ENCODE measurements at regions not wholly inside any gene's neighbourhood (a gene's known extent, or its start where the extent isn't known, plus 50 kb on each side); places are given as distances from the start of the nearest gene placed in this dataset.

- Histone ChIP-seq H3K27me3 (no peaks in the 10 kb centered on the region), H3K9me3 (no peaks in the 10 kb centered on the region), H3K27ac (no peak overlapping the region), H3K4me1 (peaks cover 0 to 4% of the 10 kb centered on the region in 2 donors), H3K4me3 (no peak overlapping the region), H3K36me3 (no peaks in the 10 kb centered on the region)
- DNase-seq (ENCODE audit: low spot score in 2 of 2), result no peak
- TF ChIP-seq CTCF (IDR thresholded peaks at IDR 0.05), result no peak
- intact Hi-C loops (cut with DNase I), result no loop called here
Measured at GRCh38 chr6:144415014-144415413, 129.9 kb downstream of the UTRN start.

GRCh38 chr6:144415835-144416237 lies 130.7 kb downstream of the UTRN start:
- TF ChIP-seq CTCF (IDR thresholded peaks at IDR 0.05), result no peak
- Histone ChIP-seq H3K27ac (no peak overlapping the region), H3K9me3 (no peaks in the 10 kb centered on the region), H3K36me3 (no peaks in the 10 kb centered on the region), H3K27me3 (no peaks in the 10 kb centered on the region), H3K4me1 (peaks cover 0 to 4% of the 10 kb centered on the region in 2 donors), H3K4me3 (no peak overlapping the region)
- no peak for DNase-seq (ENCODE audit: low spot score in 2 of 2)
- intact Hi-C loops (cut with DNase I), result no loop called here

- no peaks in the 10 kb centered on the region for H3K27me3 ChIP-seq
- TF ChIP-seq CTCF (IDR thresholded peaks at IDR 0.05), result no peak
- no peak overlapping the region for H3K4me3 ChIP-seq
- peaks cover 0 to 4% of the 10 kb centered on the region in 2 donors for H3K4me1 ChIP-seq
- H3K36me3 ChIP-seq, result no peaks in the 10 kb centered on the region
- intact Hi-C loops (cut with DNase I), result no loop called here
- DNase-seq (ENCODE audit: low spot score in 2 of 2), result no peak
- H3K9me3 ChIP-seq, result no peaks in the 10 kb centered on the region
- no peak overlapping the region for H3K27ac ChIP-seq
Measured at GRCh38 chr6:144416244-144416643, 131.1 kb downstream of the UTRN start.

GRCh38 chr6:144416773-144417172 lies 131.6 kb downstream of the UTRN start:
- intact Hi-C loops (cut with DNase I), result no loop called here
- Histone ChIP-seq H3K4me1 (peaks cover 0 to 4% of the 10 kb centered on the region in 2 donors), H3K27me3 (no peaks in the 10 kb centered on the region), H3K27ac (no peak overlapping the region), H3K36me3 (no peaks in the 10 kb centered on the region), H3K4me3 (no peak overlapping the region), H3K9me3 (no peaks in the 10 kb centered on the region)
- DNase-seq (ENCODE audit: low spot score in 2 of 2), result no peak
- TF ChIP-seq CTCF (IDR thresholded peaks at IDR 0.05), result no peak

DNA sequence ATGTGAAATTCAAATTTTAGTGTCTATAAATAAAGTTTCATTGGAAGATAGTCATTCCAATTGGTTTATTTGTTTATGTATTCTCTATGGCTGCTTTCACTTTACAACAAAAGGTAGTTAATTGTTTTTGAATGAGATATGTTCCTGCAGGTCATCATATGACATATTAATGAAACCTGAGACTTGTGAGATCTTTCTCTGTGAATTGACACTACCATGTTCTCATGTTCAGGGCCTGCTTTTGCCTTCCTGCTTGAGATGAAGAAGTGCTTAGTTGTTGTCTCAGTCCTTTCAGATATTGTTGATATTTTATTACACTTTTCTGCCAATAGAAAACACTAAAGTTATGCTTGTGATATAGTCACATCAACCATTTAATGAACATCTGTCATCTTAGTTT lies 132.5 kb downstream of the UTRN start:
- TF ChIP-seq CTCF (IDR thresholded peaks at IDR 0.05), result no peak
- Histone ChIP-seq H3K4me1 (peaks cover 0 to 4% of the 10 kb centered on the region in 2 donors), H3K27ac (no peak overlapping the region), H3K4me3 (no peak overlapping the region), H3K9me3 (no peaks in the 10 kb centered on the region), H3K27me3 (no peaks in the 10 kb centered on the region), H3K36me3 (no peaks in the 10 kb centered on the region)
- intact Hi-C loops (cut with DNase I), result no loop called here
- DNase-seq (ENCODE audit: low spot score in 2 of 2), result no peak

GRCh38 chr6:144418959-144419545 lies 133.9 kb downstream of the UTRN start:
- Histone ChIP-seq H3K27me3 (no peaks in the 10 kb centered on the region), H3K27ac (no peak overlapping the region), H3K9me3 (no peaks in the 10 kb centered on the region), H3K4me3 (no peak overlapping the region), H3K4me1 (peaks cover 0 to 4% of the 10 kb centered on the region in 2 donors), H3K36me3 (peaks cover 7 to 9% of the 10 kb centered on the region in 2 donors)
- intact Hi-C loops (cut with DNase I), result no loop called here
- no peak for TF ChIP-seq CTCF (IDR thresholded peaks at IDR 0.05)
- DNase-seq (ENCODE audit: low spot score in 2 of 2), result no peak

Data from ascending aorta (tissue), 2 donors.